ENCODE measurements at regions not wholly inside any gene's neighbourhood (a gene's known extent, or its start where the extent isn't known, plus 50 kb on each side); places are given as distances from the start of the nearest gene placed in this dataset.

- no peak overlapping the region for H3K27ac ChIP-seq
- H3K36me3 ChIP-seq (ENCODE audit: control insufficient read depth, insufficient read depth, low read length), result no peaks in the 10 kb centered on the region
- no peak overlapping the region for H2AFZ ChIP-seq
- no peak overlapping the region for H3K9ac ChIP-seq
- no peak overlapping the region for H3K4me2 ChIP-seq (ENCODE audit: low read length)
- H3K27me3 ChIP-seq (ENCODE audit: control insufficient read depth, insufficient read depth, low read length), result no peaks in the 10 kb centered on the region
- no peaks in the 10 kb centered on the region for H3K4me1 ChIP-seq
- H3K79me2 ChIP-seq, result no peaks in the 10 kb centered on the region
- TF ChIP-seq, protein P1, sequence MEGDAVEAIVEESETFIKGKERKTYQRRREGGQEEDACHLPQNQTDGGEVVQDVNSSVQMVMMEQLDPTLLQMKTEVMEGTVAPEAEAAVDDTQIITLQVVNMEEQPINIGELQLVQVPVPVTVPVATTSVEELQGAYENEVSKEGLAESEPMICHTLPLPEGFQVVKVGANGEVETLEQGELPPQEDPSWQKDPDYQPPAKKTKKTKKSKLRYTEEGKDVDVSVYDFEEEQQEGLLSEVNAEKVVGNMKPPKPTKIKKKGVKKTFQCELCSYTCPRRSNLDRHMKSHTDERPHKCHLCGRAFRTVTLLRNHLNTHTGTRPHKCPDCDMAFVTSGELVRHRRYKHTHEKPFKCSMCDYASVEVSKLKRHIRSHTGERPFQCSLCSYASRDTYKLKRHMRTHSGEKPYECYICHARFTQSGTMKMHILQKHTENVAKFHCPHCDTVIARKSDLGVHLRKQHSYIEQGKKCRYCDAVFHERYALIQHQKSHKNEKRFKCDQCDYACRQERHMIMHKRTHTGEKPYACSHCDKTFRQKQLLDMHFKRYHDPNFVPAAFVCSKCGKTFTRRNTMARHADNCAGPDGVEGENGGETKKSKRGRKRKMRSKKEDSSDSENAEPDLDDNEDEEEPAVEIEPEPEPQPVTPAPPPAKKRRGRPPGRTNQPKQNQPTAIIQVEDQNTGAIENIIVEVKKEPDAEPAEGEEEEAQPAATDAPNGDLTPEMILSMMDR (IDR thresholded peaks at IDR 0.05), result no peak
- H3K4me3 ChIP-seq (ENCODE audit: low read depth, low read length), result no peak overlapping the region
- no peaks in the 10 kb centered on the region for H3K9me3 ChIP-seq (ENCODE audit: control insufficient read depth, low read length)
These were observed 1095.7 kb upstream of the ZEB2 start for GRCh38 chr2:145615626-145616025.

DNA sequence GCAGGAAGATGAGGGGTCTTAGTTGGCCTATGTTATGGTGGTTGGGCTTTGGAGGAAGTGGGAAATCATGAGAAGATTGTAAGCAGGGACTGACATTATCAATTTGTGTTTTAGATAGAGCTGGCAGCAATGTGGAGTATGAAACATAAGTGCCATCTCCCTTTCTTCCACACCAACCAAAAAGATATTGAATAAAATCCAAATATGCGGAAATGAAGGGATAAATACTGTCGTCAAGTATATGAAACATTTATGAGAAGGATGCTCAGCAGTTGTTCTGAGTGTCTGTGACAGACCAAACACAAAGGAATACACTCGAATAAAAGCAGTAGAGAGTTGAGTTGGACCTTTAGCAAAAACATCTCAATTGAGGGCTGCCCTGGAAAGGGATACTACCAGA lies 1090.0 kb upstream of the ZEB2 start:
- no peaks in the 10 kb centered on the region for H3K27me3 ChIP-seq (ENCODE audit: control insufficient read depth, insufficient read depth, low read length)
- no peak overlapping the region for H3K4me3 ChIP-seq (ENCODE audit: low read depth, low read length)
- H3K4me1 ChIP-seq, result no peaks in the 10 kb centered on the region
- no peaks in the 10 kb centered on the region for H3K79me2 ChIP-seq
- TF ChIP-seq, protein P1 (IDR thresholded peaks at IDR 0.05), result no peak
- H3K9ac ChIP-seq, result no peak overlapping the region
- no peaks in the 10 kb centered on the region for H3K36me3 ChIP-seq (ENCODE audit: control insufficient read depth, insufficient read depth, low read length)
- no peaks in the 10 kb centered on the region for H3K9me3 ChIP-seq (ENCODE audit: control insufficient read depth, low read length)
- no peak overlapping the region for H3K4me2 ChIP-seq (ENCODE audit: low read length)
- no peak overlapping the region for H3K27ac ChIP-seq
- no peak overlapping the region for H2AFZ ChIP-seq

GRCh38 chr2:145601361-145601925 lies 1081.5 kb upstream of the ZEB2 start:
- Histone ChIP-seq H2AFZ (no peak overlapping the region), H3K4me3 (ENCODE audit: low read depth, low read length) (no peak overlapping the region), H3K79me2 (no peaks in the 10 kb centered on the region), H3K4me1 (no peaks in the 10 kb centered on the region), H3K36me3 (ENCODE audit: control insufficient read depth, insufficient read depth, low read length) (no peaks in the 10 kb centered on the region), H3K4me2 (ENCODE audit: low read length) (no peak overlapping the region), H3K27me3 (ENCODE audit: control insufficient read depth, insufficient read depth, low read length) (no peaks in the 10 kb centered on the region), H3K27ac (no peak overlapping the region), H3K9ac (no peak overlapping the region), H3K9me3 (ENCODE audit: control insufficient read depth, low read length) (no peaks in the 10 kb centered on the region)
- TF ChIP-seq, protein P1 (IDR thresholded peaks at IDR 0.05), result no peak

GRCh38 chr2:145600811-145601210 lies 1080.9 kb upstream of the ZEB2 start:
- no peak overlapping the region for H3K4me3 ChIP-seq (ENCODE audit: low read depth, low read length)
- no peaks in the 10 kb centered on the region for H3K27me3 ChIP-seq (ENCODE audit: control insufficient read depth, insufficient read depth, low read length)
- H3K79me2 ChIP-seq, result no peaks in the 10 kb centered on the region
- H3K4me2 ChIP-seq (ENCODE audit: low read length), result no peak overlapping the region
- H3K27ac ChIP-seq, result no peak overlapping the region
- H3K4me1 ChIP-seq, result no peaks in the 10 kb centered on the region
- no peak overlapping the region for H2AFZ ChIP-seq
- TF ChIP-seq, protein P1 (IDR thresholded peaks at IDR 0.05), result no peak
- no peak overlapping the region for H3K9ac ChIP-seq
- no peaks in the 10 kb centered on the region for H3K9me3 ChIP-seq (ENCODE audit: control insufficient read depth, low read length)
- H3K36me3 ChIP-seq (ENCODE audit: control insufficient read depth, insufficient read depth, low read length), result no peaks in the 10 kb centered on the region

GRCh38 chr2:145599756-145600155 lies 1079.8 kb upstream of the ZEB2 start:
- Histone ChIP-seq H3K4me1 (no peaks in the 10 kb centered on the region), H3K9ac (no peak overlapping the region), H3K27ac (no peak overlapping the region), H3K36me3 (ENCODE audit: control insufficient read depth, insufficient read depth, low read length) (no peaks in the 10 kb centered on the region), H3K4me3 (ENCODE audit: low read depth, low read length) (no peak overlapping the region), H3K9me3 (ENCODE audit: control insufficient read depth, low read length) (no peaks in the 10 kb centered on the region), H3K27me3 (ENCODE audit: control insufficient read depth, insufficient read depth, low read length) (no peaks in the 10 kb centered on the region), H3K4me2 (ENCODE audit: low read length) (no peak overlapping the region), H2AFZ (no peak overlapping the region), H3K79me2 (no peaks in the 10 kb centered on the region)
- TF ChIP-seq, protein P1 (IDR thresholded peaks at IDR 0.05), result no peak

Data from parathyroid adenoma (tissue), 2 donors.